HFF-Myc (cell line): ENCODE measurements at regions not wholly inside any gene's neighbourhood (a gene's known extent, or its start where the extent isn't known, plus 50 kb on each side); places are given as distances from the start of the nearest gene placed in this dataset.

Experiments
- DNase-seq: peaks from one replicate; pipeline ENCODE4 v3.0.0-alpha.2; 2011; ENCODE audit warnings: low read depth; ENCODE audit errors: extremely low read depth
- H3K4me3 ChIP-seq: replicated peaks from 2 replicates; pipeline ENCODE4 v1.5.1; 2011; ENCODE audit warnings: low read depth, mild to moderate bottlenecking, control low read depth, low read length
- TF ChIP-seq, protein P1 (sequence below): IDR thresholded peaks from 2 replicates; pipeline ENCODE4 v1.5.1; 2012; ENCODE audit warnings: mild to moderate bottlenecking, low read depth, low read length, control low read depth; ENCODE audit errors: missing control alignments

DNA sequence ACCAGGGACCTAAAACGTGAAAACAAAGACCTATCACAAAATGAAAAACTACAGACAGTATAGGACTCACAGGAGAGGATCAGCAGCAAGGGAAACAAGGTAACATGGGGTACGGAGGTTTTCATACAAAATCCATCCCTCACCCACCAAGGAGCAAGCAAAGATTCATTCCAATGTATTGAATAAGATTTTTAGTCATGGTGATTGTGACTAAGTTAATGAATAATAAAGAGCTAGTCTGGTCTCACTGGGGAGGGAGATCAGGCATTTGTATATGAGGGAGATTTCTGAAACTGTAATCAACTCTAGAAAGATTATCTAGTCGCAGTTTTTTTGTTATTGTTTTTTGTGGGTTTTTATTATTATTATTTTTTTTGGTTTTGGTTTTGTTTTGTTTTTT lies 336.5 kb upstream of the MMADHC start:
- TF ChIP-seq, protein P1, sequence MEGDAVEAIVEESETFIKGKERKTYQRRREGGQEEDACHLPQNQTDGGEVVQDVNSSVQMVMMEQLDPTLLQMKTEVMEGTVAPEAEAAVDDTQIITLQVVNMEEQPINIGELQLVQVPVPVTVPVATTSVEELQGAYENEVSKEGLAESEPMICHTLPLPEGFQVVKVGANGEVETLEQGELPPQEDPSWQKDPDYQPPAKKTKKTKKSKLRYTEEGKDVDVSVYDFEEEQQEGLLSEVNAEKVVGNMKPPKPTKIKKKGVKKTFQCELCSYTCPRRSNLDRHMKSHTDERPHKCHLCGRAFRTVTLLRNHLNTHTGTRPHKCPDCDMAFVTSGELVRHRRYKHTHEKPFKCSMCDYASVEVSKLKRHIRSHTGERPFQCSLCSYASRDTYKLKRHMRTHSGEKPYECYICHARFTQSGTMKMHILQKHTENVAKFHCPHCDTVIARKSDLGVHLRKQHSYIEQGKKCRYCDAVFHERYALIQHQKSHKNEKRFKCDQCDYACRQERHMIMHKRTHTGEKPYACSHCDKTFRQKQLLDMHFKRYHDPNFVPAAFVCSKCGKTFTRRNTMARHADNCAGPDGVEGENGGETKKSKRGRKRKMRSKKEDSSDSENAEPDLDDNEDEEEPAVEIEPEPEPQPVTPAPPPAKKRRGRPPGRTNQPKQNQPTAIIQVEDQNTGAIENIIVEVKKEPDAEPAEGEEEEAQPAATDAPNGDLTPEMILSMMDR, result no peak
- no peak for DNase-seq
- H3K4me3 ChIP-seq, result no peak overlapping the region

DNA sequence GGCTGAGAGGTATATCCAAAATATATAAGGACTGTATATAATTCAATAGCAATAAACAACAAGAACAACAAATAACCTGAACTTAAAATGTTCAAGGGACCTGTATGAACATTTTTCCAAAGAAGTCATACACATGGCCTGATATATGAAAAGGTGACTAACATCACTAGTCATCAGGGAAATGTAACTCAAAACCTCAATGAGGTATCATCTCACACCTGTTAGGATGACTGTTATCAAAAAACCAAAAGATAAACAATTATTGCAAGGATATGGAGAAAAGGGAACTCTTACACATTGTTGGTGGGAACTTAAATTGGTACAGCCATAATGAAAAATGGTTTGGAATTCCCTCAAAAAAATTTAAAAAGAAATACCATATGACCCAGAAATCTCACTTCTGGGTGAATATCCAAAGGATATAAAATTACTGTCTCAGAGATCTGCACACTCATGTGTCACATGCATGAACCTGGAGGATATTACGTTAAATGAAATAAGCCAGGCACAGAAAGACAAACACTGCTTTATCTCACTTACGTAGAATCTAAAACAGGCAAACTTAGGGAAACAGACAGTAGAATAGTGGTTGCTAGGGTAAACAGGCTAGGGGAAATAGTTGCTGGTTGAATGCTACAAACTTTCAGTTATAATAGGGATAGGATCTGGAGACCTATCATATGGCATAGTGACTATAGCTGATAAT lies 334.5 kb upstream of the MMADHC start:
- no peak for DNase-seq
- H3K4me3 ChIP-seq, result no peak overlapping the region
- TF ChIP-seq, protein P1, result no peak

DNA sequence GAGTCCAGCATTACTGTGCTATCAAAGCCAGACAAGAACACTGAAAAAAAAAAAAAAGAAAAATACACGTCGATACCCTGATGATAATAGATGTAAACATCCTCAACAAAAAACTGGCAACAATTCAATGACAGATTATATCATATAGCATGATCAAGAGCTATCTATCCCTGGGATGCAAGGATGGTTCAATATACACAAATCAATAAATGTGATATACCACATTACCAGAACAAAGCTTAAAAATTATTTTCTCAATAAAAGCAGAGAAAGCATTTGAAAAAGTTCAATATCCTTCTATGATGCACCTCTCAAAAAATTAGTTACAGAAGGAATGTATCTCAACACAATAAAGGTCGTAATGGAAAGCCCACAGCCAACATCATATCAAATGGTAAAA lies 332.8 kb upstream of the MMADHC start:
- H3K4me3 ChIP-seq, result no peak overlapping the region
- DNase-seq, result no peak
- TF ChIP-seq, protein P1, result no peak

DNA sequence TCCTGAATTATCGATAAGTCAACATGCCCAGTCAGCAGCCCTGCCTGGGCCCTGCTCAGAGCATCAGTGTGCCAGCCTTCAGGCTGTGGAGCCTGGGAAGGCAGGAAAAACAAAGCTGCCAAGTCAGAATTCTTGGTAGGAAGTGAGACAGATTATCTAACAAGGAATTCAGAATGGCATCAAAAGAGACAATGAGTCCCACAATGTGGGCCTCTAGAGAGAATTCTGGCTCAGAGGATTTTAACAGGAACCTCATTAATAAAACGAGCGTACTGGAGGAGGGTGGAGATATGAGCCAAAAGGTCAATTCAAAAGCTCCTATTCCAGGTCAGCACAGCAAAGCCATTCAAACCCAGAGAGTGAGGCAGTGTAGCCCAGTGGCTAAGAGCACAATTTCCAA lies 327.6 kb upstream of the MMADHC start:
- H3K4me3 ChIP-seq, result no peak overlapping the region
- no peak for DNase-seq
- TF ChIP-seq, protein P1, result no peak

DNA sequence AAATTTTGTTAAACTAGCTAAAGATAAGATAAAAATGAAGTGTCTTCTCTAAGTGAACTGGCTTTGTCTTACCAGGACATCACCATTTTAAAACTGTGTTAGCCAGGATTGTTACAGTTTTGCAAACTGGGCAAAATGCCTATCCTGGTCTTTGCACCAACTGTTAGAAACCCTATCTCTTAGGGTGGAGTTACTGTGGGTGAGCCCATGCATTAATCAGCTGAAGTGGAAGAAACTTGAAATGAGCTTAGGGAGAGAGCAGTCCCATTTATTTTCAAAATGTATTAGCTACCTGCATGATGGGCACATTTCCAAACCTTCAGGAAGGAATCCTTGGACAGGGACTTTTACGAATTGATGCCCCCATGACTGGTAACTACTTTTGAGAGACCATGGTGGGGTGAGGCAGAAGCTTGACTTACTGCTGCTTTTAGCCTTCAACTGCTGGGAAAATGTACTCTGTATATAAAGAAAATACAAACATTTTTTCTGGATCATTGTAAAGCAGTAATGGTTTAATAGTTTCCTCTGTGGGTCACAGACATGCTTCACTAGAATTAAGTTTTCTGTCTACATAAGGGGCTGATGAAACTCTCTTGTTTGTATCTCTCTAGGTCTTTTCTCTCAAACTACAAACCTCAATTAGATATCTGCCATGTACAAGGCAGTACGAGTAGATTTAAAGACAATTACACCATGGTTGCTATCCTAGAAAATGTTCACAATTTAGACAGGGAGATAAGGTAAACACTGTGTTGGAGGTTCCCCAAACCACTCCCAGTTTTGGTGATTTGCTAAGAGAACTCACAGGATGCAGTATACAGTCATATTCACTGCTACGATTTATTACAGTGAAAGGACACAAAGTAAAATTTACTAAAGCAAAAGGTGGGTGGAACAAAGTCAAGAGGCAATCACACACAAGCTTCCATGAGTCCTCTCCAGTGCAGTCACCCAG lies 321.4 kb upstream of the MMADHC start:
- H3K4me3 ChIP-seq, result no peak overlapping the region
- no peak for DNase-seq
- TF ChIP-seq, protein P1, result no peak

DNA sequence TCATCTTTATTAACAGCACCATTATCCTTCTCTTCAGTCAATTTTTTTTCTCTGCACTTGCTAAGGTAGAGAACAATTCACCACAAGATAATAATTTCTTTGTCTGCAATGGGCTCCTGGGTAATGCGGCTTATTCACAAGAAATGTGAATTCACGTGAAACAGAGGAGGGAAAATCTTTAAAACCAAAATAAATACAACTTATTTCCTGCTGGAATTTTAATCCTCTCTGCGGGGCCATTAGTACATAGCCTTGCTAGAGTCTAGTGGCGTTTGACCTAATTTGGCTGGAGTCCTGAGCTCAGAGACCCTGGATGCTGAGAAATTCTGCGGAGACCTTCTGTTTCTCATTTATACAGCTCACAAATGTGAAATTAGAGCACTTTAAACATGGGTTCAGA lies 319.3 kb upstream of the MMADHC start:
- TF ChIP-seq, protein P1, result no peak
- H3K4me3 ChIP-seq, result no peak overlapping the region
- DNase-seq, result no peak
